Stimulated activated naive B cell treated with anti-CD40 and anti-IgM and Interleukin-4, amounts not matched to agents 10 μg/mL and 1 μg/mL and 100 μg/mL, for 72 hours (primary cell): ENCODE measurements at regions not wholly inside any gene's neighbourhood (a gene's known extent, or its start where the extent isn't known, plus 50 kb on each side); places are given as distances from the start of the nearest gene placed in this dataset.

Source experiments
- ATAC-seq, 2 donors: fragments of 150-1000 bp; cut with Tn5 transposase; replicated peaks; 2 replicates each; pipeline ENCODE4 v1.10.0; 2021; ENCODE audit warnings: moderate library complexity in 1 of 2
- DNase-seq: peaks from one replicate; pipeline ENCODE4 v3.0.0; 2021
- H3K27ac Mint-ChIP-seq: one replicate; pipeline ENCODE4 v1.8.0; 2022; ENCODE audit warnings: mild to moderate bottlenecking, mixed read lengths
- H3K27me3 Mint-ChIP-seq, 2 donors: one replicate each; pipeline ENCODE4 v1.8.0; 2022; ENCODE audit warnings: mixed read lengths in 2 of 2
- H3K36me3 Mint-ChIP-seq, 2 donors: one replicate each; pipeline ENCODE4 v1.8.0; 2022; ENCODE audit warnings: mixed read lengths in 2 of 2, mild to moderate bottlenecking in 1 of 2
- H3K4me1 Mint-ChIP-seq, 2 donors: one replicate each; pipeline ENCODE4 v1.8.0; 2022; ENCODE audit warnings: mixed read lengths in 2 of 2, mild to moderate bottlenecking in 1 of 2
- H3K4me3 Mint-ChIP-seq, 2 donors: one replicate each; pipeline ENCODE4 v1.8.0; 2022; ENCODE audit warnings: mild to moderate bottlenecking in 2 of 2, mixed read lengths in 2 of 2, moderate library complexity in 1 of 2
- H3K9me3 Mint-ChIP-seq, 2 donors: one replicate each; pipeline ENCODE4 v1.8.0; 2022; ENCODE audit warnings: mixed read lengths in 2 of 2, mild to moderate bottlenecking in 1 of 2

DNA sequence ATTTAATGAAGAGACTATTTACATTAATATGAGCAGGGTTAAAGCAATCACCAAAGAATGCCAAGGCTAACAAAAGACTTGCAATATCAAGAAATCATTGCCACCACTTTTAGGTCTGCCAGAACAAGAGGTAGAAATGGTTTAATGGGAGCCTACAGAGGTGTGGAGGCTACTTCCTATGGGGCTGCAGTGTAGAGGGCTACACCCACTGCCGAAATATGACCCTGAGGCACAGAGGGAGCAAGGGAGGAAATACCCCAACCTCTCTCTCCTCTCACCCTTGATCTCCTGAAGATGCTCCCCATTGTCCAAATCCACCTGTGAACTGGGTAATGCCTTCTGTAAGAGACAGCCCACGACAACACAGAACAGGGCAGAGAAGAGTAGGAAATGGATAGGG lies 315.4 kb downstream of the SMAD2 start:
- DNase-seq: no peak
- Mint-ChIP-seq H3K36me3 (peaks cover 0 to 2% of the 10 kb centered on the region in 2 donors), H3K27me3 (peaks cover 17% of the 10 kb centered on the region in 2 donors), H3K27ac (no peak overlapping the region), H3K4me1 (no peaks in the 10 kb centered on the region), H3K9me3 (peaks cover 3 to 7% of the 10 kb centered on the region in 2 donors), H3K4me3 (no peak overlapping the region)
- no peak for ATAC-seq

DNA sequence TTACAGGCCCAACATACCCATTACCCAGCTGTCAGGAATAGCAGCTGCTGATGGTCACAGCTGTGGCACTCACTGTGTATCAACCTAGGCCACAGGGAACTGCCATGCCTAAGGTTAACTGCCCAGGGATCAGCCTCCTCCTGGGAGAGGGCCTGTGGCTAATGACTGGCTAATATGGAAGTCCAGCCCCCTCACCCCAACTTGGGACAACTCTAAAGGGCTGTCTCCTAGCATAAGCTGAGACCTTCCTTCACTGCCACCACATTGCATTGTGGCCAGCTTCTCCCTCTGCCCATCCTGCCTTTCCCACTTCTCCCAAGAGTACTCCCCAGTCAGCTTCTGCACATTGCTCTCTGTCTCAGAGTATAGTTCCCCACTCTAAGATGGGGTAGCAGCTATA lies 316.5 kb downstream of the SMAD2 start:
- peaks cover 7 to 8% of the 10 kb centered on the region in 2 donors for H3K27me3 Mint-ChIP-seq
- no peaks in the 10 kb centered on the region for H3K36me3 Mint-ChIP-seq
- peaks cover 1 to 7% of the 10 kb centered on the region in 2 donors for H3K9me3 Mint-ChIP-seq
- H3K4me1 Mint-ChIP-seq: no peaks in the 10 kb centered on the region
- DNase-seq (no peak), ATAC-seq (no peak)
- no peak overlapping the region for H3K27ac Mint-ChIP-seq
- no peak overlapping the region for H3K4me3 Mint-ChIP-seq

DNA sequence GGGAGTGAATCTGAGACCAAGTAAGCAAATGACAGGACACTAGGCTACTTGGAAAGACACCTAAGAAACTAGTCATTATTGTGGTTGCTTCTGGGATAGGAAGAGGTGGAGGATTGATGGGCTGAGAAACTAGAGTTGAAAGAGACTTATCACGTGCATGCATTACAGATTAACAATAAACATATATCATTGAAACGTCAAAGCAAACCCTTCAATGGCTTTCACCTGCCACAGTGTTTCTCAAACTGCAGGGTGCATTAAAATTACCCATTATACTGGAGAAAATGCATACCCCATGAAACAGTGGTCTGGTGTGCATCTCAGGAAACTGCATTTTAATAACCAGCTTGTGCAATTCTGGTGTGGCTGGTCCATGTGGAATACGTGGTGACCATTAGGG lies 318.8 kb downstream of the SMAD2 start:
- Mint-ChIP-seq H3K4me1 (no peaks in the 10 kb centered on the region), H3K27ac (no peak overlapping the region), H3K36me3 (no peaks in the 10 kb centered on the region), H3K4me3 (no peak overlapping the region), H3K9me3 (peaks cover 1 to 7% of the 10 kb centered on the region in 2 donors), H3K27me3 (peaks cover 0 to 10% of the 10 kb centered on the region in 2 donors)
- ATAC-seq (no peak), DNase-seq (no peak)

DNA sequence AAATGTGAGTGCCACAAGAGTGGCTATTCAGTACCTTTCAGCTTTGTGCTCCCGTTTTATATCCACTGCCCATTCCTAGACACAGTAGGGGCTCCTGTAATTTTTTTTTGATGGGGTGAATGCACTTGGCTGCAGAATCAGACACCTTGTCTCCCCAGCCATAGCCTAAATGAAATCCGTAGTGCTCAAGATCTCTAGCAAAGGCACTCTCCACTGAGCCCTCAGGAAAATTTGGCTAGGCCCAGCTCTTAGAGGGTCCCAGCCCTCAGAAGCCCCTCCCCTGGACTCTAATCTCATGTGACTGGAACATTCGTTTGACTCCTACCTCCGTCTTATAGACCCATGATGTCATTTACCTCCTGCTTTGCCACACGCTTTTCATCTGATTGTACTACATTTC lies 323.9 kb downstream of the SMAD2 start:
- no peak for DNase-seq
- H3K27me3 Mint-ChIP-seq: peaks cover 5 to 10% of the 10 kb centered on the region in 2 donors
- no peak overlapping the region for H3K27ac Mint-ChIP-seq
- ATAC-seq: no peak
- H3K36me3 Mint-ChIP-seq: no peaks in the 10 kb centered on the region
- H3K9me3 Mint-ChIP-seq: peaks cover 1 to 7% of the 10 kb centered on the region in 2 donors
- no peaks in the 10 kb centered on the region for H3K4me1 Mint-ChIP-seq
- H3K4me3 Mint-ChIP-seq: no peak overlapping the region

DNA sequence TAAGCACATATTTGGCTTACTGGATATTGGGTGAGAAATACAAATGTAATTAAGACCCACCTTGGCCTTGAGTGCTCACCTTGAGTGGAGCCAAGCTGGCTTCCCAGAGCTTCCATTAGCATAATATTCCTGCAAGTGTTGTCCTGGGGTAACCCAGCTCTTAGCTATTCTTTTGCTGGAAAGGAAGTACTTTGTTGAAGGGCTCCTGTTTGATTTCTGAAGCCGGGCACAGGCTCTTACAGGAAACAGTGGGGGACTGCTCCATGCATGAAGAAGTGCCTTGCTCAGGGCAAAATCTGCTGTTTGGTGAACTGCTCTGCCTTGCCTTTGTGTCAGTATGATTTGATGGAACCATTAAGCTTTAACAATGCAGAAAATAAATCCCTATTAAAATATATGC lies 325.4 kb downstream of the SMAD2 start:
- no peaks in the 10 kb centered on the region for H3K4me1 Mint-ChIP-seq
- peaks cover 5 to 10% of the 10 kb centered on the region in 2 donors for H3K27me3 Mint-ChIP-seq
- no peak overlapping the region for H3K4me3 Mint-ChIP-seq
- no peaks in the 10 kb centered on the region for H3K36me3 Mint-ChIP-seq
- H3K9me3 Mint-ChIP-seq: peaks cover 3 to 4% of the 10 kb centered on the region in 2 donors
- DNase-seq: no peak
- no peak for ATAC-seq
- H3K27ac Mint-ChIP-seq: no peak overlapping the region

DNA sequence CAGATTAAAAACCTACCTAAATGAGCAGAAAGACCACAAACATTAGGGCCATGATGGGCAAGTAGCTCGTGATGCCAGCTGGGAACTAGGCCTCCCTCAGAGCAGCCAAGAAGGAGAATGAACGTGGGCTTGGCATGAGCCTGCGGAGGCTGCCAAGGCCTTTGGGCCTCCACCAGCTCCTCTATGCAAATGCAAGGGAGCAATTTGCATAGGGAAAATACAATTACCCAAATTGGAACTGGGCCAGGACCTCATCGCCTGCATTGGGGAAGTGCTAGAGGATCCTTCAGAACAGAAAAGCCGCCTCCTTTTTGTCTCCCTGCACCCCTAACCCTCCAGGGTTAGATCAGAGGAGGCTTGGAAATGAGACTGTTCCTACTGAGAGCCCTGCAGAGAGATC lies 326.4 kb downstream of the SMAD2 start:
- Mint-ChIP-seq H3K27ac (no peak overlapping the region), H3K27me3 (peaks cover 5 to 10% of the 10 kb centered on the region in 2 donors), H3K4me3 (no peak overlapping the region), H3K4me1 (no peaks in the 10 kb centered on the region), H3K9me3 (peaks cover 3 to 4% of the 10 kb centered on the region in 2 donors), H3K36me3 (no peaks in the 10 kb centered on the region)
- DNase-seq: no peak
- peak in 1 of 2 donors; percentile 14 for ATAC-seq

DNA sequence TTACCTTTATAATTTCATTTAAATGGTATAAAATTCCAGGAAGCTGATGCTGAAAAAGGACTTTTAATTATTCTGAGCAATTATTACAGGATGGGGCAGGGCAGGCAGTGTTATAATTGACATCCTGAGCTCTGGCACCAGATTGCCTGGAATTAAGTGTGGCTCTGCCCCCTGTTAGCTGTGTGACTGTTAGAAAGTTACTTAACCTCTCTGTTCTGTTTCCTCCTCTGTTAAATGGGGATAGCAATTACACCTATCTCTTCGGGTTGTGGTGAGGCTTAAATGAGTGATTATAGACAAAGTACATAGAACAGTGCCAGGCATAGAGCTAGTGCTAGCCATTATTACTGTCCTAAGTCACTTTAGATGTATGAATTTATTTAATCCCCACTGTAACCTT lies 327.3 kb downstream of the SMAD2 start:
- DNase-seq (no peak), ATAC-seq (no peak)
- H3K27ac Mint-ChIP-seq: no peak overlapping the region
- no peaks in the 10 kb centered on the region for H3K4me1 Mint-ChIP-seq
- H3K4me3 Mint-ChIP-seq: no peak overlapping the region
- peaks cover 3 to 4% of the 10 kb centered on the region in 2 donors for H3K9me3 Mint-ChIP-seq
- no peaks in the 10 kb centered on the region for H3K36me3 Mint-ChIP-seq
- H3K27me3 Mint-ChIP-seq: peaks cover 5 to 11% of the 10 kb centered on the region in 2 donors

DNA sequence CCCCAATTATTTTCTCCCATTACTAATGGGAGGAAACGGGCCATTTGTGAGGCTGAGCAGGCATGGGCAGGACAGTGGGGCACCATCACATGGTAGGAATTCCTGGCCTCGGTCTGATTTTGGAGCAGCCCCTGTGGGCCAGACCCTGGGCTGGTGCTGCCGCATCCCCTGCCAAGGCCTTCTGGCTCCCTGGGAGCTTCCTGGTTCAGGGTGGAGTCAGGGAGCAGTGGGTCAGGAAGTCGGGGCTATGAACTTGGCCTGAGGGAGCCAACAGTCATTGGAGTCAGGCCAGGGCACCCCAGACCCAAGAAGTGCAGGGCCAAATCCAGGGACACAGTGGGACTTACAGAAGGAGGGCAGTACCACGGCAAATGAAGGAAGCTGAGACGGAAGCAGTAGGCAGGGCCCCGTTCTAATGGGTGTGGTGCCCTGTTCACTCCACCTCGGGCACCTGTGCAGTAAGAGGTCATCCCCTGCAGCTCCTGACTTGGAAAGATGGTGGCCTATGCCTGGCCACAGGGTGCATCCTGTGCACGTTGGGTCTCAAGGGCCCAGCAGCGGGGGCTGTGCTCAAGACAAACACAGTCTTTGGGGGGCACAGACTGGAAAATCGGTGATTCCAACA lies 328.1 kb downstream of the SMAD2 start:
- no peak for ATAC-seq
- peaks cover 0 to 16% of the 10 kb centered on the region in 2 donors for H3K27me3 Mint-ChIP-seq
- H3K4me3 Mint-ChIP-seq: no peak overlapping the region
- no peaks in the 10 kb centered on the region for H3K36me3 Mint-ChIP-seq
- peaks cover 3 to 4% of the 10 kb centered on the region in 2 donors for H3K9me3 Mint-ChIP-seq
- no peak for DNase-seq
- no peak overlapping the region for H3K27ac Mint-ChIP-seq
- H3K4me1 Mint-ChIP-seq: no peaks in the 10 kb centered on the region

DNA sequence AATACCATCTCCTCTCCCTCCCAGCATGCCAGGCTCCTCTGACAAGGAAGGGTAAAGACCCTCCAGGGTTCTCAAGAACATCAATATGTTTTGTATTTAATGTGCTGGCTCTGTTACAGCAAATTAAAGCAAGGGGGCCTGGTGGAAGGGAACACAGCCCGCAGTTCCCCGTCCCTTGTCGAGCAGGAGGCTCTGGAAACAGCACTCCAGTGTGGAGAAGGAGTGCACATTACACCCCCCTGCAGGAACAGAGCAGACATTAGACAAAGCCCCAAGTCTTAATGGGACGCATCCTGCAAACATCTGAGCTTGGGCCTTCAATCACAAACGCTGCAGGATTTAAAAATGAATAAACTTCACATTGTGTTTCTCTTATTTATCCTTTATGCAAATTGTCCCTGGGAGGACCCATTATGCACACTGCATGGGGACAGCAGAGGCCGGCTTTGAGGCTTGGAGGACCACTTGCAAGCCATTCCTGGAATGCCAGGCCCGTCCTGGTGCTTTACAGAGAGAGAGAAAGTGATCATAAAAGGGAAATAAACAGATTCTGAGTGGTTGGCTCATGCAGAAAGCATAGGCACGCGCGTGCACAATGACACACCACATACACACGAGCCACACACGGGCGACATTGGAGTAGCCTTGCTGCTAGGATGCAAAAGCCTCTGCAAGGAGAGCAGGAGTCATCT lies 328.7 kb downstream of the SMAD2 start:
- Mint-ChIP-seq H3K27ac (no peak overlapping the region), H3K27me3 (peaks cover 0 to 16% of the 10 kb centered on the region in 2 donors), H3K36me3 (no peaks in the 10 kb centered on the region), H3K4me3 (no peak overlapping the region), H3K4me1 (no peaks in the 10 kb centered on the region), H3K9me3 (peaks cover 3 to 4% of the 10 kb centered on the region in 2 donors)
- ATAC-seq (no peak), DNase-seq (no peak)

DNA sequence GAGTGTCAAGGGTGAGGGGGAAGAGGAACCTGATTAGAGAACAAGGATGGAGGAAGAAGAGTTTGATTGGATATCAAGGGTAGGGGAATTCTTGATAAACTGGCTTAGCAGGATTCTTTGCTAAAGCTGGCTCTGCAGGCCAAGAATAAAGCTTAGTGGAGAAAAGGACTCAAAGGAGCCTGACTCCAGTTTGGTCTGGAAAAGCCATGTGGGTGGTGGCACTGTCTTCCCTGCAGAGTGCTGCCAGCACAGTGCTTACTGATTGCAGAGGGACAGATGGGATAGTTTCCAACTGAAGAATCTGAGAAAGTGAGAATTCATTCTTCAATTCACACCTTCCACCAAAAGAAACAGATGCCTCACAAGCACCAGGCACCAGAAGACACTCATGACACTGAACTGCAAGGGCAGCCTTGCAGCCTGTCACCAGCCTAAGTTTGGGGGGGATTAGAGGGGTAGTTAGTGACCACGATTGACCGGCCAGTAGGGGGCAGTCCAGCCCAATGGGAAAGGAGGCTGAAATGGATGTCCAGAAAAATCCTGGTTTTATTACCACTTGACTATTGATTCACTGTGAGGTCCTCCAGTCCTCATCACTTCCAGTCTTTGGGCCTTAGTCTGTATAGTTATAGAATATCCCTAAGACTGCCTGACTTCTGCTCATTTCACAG lies 334.5 kb downstream of the SMAD2 start:
- H3K9me3 Mint-ChIP-seq: peaks cover 4 to 6% of the 10 kb centered on the region in 2 donors
- peak; percentile 73 to 79 for ATAC-seq
- no peak overlapping the region for H3K27ac Mint-ChIP-seq
- no peaks in the 10 kb centered on the region for H3K36me3 Mint-ChIP-seq
- no peak overlapping the region for H3K4me3 Mint-ChIP-seq
- H3K27me3 Mint-ChIP-seq: peaks cover 46 to 49% of the 10 kb centered on the region in 2 donors
- peak; percentile 15 for DNase-seq
- H3K4me1 Mint-ChIP-seq: no peaks in the 10 kb centered on the region

DNA sequence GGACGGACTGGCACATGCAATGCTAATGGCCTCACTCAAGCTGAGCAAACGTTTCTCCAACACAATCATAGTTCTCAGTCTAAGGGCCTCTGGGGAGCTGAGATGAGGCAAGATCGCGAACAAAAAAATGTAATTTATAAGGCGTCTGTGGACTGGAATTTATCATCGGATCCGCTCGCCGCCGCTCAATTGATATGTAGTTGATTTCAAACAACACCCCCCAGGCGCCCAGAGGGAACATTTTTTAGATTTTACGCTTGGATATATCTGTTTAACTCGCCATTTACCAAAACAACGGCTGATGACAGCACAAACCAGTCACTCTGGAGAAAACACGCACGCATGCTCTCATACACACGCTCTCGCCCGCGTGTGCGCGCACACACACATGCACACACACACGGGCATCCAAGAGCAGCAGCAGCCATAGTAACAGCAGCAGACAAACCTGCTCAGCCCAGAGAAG lies 335.8 kb downstream of the SMAD2 start:
- peaks cover 46 to 50% of the 10 kb centered on the region in 2 donors for H3K27me3 Mint-ChIP-seq
- DNase-seq (no peak), ATAC-seq (no peak)
- H3K9me3 Mint-ChIP-seq: peaks cover 0 to 3% of the 10 kb centered on the region in 2 donors
- H3K36me3 Mint-ChIP-seq: no peaks in the 10 kb centered on the region
- H3K27ac Mint-ChIP-seq: no peak overlapping the region
- no peaks in the 10 kb centered on the region for H3K4me1 Mint-ChIP-seq
- no peak overlapping the region for H3K4me3 Mint-ChIP-seq

DNA sequence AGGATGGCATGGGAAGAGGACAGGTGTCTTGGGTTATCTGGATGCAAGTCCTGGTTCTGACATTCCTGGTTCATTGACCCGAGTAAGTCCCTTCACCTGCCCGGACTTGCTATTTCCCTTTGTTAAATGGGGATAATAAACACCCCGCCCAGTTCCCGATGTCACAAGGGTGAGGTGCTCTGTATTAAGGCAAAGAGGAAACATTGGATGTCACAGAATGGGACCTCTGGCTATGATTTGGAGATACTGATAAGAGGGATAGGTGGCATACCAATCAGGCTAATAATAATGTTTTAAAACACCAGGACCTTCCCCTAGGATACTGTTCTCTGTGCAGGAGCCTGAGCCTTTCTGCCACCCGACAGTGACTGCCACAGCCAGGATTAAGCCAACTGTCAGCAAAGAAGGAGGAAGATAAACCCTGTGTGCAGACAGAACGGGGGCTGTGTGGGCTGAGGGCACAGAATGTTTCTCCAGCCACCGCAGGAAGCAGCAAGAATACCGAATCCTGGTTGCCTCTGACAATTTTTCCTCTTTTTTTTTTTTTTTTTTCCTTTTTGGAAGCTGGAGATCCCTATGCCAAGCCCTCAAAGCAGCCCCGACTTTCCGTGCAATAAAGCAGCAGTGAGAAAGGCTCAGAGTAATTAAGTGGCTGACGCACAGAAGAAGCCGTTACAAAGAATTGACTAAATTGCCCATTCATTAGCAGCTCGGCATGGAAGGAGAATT lies 336.6 kb downstream of the SMAD2 start:
- no peaks in the 10 kb centered on the region for H3K4me1 Mint-ChIP-seq
- no peak for DNase-seq
- peaks cover 46 to 50% of the 10 kb centered on the region in 2 donors for H3K27me3 Mint-ChIP-seq
- ATAC-seq: no peak
- peaks cover 0 to 3% of the 10 kb centered on the region in 2 donors for H3K9me3 Mint-ChIP-seq
- no peak overlapping the region for H3K27ac Mint-ChIP-seq
- H3K36me3 Mint-ChIP-seq: no peaks in the 10 kb centered on the region
- no peak overlapping the region for H3K4me3 Mint-ChIP-seq

DNA sequence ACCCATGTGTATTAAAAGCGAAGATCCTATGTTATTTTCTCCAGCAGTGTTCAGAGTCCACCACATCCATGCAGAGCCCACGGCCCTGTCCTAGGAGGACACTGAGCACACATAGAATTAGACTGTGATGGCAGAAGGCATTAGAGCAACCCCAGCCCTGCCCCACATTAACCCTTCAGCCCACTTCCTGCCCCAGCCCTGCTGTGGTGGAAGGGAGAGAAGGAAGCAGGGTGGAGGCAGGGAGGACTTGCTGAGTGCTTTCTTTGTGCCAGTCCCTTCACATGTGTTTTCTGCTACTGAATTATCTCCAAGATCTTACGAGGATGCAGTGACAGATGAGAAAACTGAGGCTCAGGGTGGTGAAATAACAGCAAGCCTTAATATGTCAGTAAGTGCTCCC lies 339.0 kb downstream of the SMAD2 start:
- H3K27ac Mint-ChIP-seq: no peak overlapping the region
- peaks cover 44 to 66% of the 10 kb centered on the region in 2 donors for H3K27me3 Mint-ChIP-seq
- ATAC-seq: no peak
- H3K36me3 Mint-ChIP-seq: no peaks in the 10 kb centered on the region
- peaks cover 0 to 3% of the 10 kb centered on the region in 2 donors for H3K9me3 Mint-ChIP-seq
- H3K4me3 Mint-ChIP-seq: no peak overlapping the region
- no peaks in the 10 kb centered on the region for H3K4me1 Mint-ChIP-seq
- DNase-seq: no peak

DNA sequence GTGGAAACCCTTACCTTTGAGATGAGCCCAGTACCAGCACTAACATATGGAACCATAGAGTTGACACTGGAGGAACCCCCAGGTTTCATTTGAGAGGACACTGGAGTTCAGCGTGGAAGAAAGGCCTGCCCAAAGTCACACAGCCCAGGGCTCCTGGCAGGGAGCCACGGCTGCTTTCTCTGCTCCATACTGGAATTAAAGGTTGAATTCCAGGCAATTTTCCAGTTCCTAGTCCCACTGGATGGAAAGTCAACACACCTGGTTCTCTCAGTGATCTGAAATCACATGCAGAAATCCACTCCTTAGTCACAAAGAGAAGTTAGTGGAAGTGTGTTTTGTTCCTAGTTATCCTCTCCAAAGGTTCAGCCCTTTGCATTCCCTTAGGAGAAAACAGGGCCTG lies 336.1 kb upstream of the SKOR2 start:
- Mint-ChIP-seq H3K27me3 (peaks cover 21 to 46% of the 10 kb centered on the region in 2 donors), H3K27ac (no peak overlapping the region), H3K4me3 (no peak overlapping the region), H3K36me3 (no peaks in the 10 kb centered on the region), H3K9me3 (no peaks in the 10 kb centered on the region), H3K4me1 (no peaks in the 10 kb centered on the region)
- DNase-seq (no peak), ATAC-seq (no peak)
